HG02642 (cell line): ENCODE measurements at regions not wholly inside any gene's neighbourhood (a gene's known extent, or its start where the extent isn't known, plus 50 kb on each side); places are given as distances from the start of the nearest gene placed in this dataset.

Experiments
- ATAC-seq: cut with Tn5 transposase; IDR thresholded peaks from one replicate; pipeline ENCODE4 v1.9.1; 2021; ENCODE audit warnings: mild to moderate bottlenecking; ENCODE audit not compliant: unreplicated experiment, poor library complexity

DNA sequence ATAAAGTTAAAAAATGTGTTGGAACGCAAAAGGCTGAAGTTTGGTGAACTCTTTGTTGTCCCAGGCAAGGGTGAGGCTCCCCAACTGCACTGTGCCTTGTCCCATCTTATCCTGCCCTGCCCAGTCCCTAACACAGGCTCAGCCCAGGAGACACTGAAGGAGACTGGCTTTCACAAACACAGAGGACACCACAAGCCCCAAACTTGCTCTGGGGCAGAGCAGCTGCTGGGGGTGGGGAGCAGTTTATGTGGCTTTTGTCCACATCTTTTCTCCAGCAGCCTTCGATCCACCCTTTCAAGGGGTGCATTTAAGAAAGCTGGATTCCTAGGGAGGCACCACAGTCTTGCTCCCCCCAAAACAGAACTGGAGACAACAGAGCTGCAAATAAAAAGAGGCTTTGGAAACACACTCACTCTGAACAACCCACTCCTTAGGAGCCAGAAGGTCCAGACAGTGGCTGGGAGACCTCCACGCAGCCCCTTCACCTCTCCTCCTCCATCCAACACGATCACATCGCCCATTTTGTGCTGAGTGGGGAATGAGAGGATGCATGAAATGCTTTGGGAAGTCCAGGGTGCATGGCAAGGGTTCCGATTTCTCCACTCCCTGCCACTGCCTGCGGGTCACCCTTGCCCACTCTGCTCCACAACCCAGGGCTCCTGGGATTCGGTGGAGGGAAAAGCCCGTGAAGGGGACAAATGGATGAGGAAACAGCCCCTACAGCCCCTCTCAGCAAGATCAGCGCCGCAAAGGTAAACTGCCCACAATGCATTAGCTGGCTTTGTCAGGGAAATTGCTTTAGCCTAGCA, 260.5 kb upstream of the TLE3 start:
- no peak for ATAC-seq

DNA sequence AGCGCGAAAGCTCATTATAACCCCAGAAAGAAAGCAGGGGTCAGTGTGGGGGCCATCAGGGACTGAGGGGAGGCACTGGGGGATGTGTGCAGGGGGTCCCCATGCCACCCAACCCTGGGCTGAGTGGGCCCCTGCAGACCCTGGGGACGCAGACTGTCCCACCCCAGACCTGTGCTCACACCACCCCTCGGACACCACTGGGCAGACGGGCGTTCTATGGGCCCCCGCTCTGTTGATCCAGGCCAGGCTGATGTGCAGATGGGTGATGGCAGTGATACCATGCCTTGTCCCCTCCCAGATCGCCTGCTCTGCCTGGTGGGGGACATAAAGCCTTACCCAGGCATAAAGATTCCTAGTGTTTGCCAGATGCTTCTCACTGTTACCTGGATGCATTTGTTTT, 259.7 kb upstream of the TLE3 start:
- no peak for ATAC-seq

DNA sequence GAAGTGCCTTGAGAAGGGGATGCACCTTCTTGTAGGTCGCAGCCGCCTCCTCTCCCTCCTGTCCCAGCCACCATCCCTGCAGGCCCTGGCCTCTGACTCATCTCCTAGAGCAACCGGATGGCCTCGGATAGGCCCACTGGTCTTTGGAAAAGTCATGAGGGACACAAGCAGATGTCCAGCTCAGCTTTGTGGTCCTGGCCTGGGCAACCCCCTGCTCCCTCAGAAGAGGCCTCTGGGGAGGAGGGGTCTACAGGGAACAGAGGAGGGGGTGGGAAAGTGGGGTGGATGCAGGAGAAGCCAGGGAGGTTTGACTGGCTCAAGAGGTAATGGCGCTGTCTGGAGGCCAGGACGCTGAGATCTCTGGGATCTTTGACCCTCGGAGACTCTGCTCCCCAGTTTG, 259.2 kb upstream of the TLE3 start:
- no peak for ATAC-seq

DNA sequence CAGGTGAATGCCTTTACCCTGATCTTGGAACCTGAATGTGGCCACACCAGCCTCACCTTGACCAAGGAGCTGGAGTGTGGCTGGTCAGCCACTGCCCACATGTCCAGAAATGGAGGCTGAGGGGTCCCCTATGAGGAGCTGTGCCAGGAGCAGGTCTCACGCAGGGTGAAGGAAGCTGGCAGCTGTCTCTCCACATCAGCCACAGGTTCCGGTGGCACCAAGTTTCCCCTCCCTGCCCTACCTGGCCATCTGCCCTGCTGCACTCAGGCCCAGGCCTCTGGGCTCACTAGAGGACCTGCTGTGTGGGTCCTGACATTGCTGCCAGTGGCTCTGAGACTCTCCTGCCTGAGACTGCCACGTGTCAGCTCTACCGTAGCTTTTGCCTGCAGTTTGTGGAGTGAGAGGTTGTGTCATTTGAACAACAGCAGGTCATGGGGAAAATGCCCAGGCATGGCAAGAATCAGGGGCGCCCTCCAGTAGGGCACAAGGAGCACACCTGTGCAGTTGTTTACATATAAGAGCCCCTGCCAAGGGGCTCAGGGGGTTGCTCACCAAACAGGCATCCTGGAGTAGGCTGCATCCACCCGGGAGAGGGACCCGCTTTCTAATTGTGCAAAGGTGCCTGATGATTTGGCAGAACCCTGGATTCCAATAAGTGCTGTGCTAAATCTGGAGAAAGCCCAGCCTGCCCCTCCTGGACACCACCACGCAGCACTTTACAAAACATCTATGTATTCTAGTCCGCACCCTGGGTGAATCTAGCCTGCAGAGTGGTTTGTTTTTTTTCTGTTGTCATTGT, 258.5 kb upstream of the TLE3 start:
- ATAC-seq, result no peak

DNA sequence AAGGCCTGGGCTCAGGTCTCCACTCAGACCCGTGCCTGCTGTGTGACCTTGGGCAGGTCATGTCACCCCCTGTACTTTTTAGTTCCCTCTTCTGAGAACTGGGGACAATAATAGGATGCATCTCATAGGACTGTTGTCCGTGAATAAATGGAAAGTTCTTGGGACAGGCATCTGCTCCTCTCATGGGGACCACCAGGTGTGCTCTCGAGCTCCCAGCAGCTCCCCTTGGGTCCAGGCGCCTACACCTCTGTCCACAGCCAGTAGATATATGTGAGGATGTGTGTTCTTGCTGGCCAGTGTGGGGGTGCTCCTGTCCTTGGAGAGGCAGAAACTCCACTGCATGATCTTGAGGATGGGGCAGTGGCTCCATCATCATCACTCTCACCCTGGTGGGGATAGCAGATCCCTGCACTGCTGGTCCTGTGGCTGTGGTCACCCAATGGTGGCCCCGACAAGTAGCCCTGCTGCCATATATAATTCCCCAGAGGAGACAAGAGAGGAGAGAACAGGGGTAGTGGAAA, 257.6 kb upstream of the TLE3 start:
- ATAC-seq, result no peak

DNA sequence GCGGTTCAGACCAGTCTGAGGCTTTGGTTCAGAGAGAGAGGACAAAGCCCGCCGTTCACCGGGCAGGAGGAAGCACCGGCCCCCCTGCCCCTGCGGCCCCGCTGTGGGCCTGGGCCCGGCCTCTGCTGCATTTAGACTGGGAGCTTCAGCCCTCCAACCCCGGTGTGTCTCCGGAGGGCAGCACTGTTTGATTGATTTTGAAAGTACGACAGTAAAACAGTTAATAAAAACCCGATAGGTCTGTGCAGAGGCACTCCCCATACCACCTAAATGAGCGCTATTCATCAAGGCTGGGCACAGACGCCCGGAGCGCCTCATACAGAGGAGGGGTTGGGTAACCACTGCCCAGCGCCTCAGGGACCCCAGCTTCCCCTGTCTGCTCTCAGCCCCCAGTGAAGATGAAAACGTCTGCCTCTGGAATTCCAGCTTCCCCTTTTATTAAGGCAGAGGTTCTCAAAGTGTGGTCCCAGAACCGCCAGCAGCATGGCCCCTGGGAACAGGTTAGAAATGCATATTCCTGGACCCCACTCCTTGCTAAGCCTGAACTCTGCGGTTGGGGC, 256.7 kb upstream of the TLE3 start:
- no peak for ATAC-seq

DNA sequence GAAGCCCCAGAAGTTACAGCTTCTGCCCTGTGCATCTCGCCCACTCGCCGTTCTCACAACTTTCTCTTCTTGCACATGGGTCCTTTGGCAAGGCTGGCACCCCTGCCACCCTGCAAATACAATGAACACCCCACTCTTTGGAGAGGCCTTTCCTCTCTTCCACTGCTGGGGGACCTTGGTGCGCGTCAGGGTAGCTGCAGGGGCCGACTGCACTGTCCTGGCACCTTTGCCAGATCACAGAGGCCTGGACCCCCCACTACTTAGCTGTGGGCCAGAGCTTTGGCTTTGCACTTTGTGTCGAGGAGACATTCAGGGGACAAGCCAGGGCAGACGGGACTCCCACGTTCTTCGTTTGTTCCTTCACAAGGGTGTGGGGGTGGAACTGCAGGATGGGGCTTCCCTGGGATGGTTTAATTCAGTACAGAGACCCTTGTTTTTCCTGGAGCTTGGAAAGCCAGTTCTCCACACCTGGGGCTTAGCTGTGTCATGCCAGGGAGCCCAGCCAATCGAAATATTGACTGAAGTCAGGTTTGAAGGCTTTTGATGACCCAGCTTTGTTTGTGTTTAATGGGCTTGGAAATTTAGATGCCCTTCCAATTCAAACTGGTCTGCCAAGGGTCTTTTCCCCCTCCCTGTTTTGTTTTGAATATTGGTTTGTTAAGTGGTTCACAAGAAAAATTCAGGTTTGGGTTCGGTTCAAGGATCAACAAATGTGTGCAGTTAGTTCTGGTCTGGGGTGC, 256.1 kb upstream of the TLE3 start:
- no peak for ATAC-seq

DNA sequence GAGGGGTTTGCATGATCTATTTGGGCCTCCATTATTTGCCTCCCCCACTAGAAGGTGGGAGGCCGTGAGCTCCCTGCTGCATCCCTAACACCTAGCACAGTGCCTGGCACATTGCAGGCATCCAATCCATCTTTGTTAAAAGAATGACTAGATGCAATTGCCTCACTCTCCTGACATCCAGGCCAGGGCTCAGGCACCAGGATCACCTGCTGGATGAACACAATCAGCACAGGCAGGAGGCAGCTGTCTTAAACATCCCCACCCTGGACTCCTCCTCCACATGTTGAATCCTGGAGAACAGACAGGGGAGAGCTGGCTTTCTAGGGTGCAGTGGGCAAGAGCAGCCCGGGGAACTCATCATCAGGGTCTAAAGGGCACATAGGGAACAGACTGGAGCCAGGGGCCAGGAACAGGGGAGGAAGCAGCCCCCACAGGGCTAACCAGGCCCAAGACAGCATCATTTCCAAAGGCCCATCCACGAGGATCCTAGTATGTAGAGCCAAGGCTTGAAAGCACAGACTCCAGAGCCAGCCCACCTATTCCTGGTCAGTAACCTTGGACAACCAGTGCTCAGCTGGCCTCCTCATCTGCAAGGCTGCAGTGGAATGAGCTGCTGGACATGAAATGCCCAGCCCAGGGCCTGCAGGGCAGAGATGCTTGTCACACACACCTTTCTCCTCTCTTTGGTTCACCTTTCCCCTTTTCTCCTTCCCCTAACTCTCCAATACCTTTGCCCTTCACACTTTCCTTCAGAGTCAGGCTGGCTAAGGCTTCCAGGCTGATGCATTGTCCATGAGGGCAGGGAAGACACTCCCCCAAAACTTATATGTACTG, 254.4 kb upstream of the TLE3 start:
- ATAC-seq, result no peak

DNA sequence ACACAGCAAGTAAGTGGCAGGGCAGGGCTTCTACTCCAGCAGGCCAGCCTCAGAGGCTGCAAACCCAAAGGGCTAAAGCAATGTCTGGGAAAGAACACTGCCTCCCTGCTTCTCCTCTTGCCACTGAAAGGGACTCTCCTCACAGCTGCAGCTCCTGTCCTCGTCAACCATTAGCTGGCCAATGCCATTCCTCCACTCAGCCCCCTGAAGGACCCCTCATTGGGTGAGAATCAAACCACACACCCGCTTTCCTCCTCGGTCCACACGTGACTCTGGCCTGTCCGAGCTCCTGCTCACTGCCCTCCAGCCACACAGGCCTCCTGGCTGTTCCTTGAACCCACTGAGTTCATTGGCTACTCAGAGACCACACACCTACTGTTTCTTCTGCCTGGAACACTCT, 253.7 kb upstream of the TLE3 start:
- ATAC-seq, result no peak

DNA sequence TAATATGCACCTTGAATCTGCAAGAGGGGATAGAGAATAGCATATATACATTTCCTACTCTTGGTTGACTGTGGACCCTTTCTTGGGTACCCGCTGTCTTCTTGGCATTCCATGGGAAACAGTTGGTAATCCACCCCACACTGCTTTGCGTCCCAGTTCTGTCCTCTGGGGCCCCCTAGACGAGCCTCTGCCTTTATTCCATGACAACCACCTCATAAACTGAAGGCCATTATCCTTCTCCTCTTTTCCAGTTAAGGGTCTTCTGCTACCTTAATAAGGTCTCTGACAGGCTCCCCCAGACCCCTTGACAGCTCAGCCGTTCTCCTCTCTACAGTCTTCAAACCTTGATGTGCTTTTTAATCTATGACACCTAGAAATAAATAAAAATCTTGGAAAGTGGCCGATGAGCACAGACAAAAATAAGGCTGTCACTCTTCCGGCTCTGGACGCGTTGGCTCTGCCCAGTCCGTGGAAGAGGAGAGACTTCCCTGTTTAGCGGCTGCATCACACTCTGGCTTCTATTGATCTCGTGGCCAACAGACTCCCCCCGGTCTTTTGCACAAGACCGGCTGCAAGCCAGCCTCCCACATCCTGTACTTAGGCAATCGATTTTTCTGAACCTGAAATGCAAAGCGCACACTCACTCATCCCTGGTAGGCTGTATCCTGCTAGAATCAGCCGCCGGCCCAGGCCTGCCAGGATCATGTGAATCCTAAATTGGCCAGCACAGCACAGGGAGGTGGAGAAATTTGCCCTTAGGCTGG, 251.0 kb upstream of the TLE3 start:
- ATAC-seq, result no peak

DNA sequence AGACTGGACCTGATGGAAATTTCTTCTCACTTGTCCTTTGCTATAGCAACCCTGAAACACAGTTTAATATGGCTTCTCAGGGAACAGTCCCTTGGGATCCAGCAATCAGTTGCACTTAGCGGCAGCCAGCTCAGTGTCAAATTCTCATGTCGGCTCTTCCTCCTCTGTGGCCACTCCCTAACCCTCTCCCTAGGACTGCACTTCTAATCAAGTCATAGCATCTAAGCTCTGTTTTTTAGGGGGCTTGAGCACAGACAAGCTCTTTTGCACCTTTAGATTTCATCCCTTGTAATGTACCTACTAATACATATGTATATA, 250.5 kb upstream of the TLE3 start:
- no peak for ATAC-seq

DNA sequence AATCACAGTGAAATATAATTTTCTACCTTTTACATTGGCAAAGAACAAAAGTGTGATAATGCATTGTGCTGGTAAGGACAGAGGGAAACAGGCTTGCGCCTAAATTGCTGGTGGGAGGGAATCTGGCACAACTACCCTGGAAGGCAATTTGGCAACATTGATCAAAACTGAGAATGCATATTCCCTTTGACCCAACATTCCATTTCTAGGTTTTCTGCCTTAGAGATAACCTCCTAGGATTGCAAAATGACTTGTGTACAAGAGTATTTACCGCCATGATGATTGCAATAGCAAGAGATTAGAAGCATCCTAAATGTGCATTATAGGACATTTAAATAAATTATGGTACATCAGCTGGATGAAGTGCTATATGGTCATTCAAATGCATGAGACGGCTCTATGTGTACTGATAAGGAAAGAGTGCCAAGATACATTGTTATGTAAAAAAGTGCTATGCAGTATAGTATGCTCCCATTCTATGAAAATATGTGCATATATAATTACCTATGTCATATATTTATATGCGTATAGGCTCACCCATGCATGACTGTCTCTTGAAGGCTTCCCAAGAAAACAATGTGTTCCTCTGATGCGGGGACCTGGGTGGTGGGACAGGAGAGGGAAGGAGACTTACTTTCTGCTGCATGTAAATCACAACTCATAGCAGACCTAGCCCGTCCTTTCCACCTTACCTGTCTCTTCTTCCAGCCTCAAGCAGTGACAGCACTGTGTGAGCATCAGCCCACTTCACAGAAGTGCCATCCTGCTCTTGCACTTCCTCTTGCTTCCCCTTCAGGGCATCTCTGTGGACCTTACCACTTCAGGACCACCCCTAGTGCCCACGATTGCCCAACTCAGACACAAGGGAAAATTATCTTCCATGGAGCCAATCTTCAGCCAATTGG, 249.9 kb upstream of the TLE3 start:
- ATAC-seq, result no peak

DNA sequence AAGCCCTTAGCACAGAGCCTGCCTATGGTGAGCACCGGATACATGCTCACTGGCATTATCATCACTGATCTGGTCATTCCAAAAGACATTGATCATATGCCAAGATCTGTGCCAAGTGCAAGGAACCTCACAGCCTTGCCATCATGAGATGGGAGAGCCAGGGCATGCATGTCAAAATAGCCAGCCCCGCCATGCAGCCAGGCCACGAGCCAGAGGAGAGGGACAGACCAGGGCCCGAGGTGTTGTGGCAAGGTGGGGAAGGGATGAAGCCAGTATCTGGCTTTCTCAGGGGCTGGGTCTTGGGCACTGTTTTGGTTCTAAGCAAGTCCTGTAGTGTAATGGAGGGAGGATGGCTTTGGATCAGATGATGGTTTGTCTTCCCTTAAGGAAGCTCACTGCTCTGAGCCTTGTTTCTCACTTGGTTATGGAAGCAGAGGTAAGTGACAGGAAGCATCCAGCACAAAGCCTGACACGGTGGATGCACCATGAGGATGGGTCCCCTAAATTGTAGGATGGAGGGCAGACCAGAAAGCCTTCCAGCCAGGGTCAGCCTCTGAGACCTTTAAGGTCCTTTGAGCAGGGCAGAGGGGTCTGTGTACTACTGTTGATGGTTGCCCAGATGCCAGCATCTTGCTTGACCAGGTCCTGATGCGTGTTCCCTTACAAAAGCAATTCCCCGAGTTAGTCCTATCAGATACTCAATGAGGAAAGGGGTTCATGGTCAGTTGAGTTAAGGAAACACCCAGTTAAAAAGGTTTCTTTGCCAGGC, 247.7 kb upstream of the TLE3 start:
- no peak for ATAC-seq

DNA sequence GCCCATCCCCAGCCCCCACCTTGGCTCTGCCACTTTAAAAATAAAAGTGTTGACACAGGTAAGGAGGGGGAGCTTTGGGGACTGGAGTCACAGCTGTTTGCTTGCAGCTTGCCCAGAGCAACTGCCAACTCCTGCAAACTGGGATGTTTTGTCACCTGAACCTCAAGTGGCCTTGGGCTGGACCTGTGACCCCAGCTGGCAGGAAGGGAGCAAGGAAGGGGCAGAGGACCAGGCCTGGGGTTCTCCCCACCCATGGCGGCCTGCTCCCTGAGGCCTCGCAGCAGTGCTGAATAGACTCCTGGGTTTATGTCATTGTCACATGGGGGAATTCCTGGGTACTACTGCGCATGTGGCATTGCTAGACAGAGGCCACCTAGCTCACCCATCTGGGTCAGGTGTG, 246.9 kb upstream of the TLE3 start:
- ATAC-seq, result no peak

DNA sequence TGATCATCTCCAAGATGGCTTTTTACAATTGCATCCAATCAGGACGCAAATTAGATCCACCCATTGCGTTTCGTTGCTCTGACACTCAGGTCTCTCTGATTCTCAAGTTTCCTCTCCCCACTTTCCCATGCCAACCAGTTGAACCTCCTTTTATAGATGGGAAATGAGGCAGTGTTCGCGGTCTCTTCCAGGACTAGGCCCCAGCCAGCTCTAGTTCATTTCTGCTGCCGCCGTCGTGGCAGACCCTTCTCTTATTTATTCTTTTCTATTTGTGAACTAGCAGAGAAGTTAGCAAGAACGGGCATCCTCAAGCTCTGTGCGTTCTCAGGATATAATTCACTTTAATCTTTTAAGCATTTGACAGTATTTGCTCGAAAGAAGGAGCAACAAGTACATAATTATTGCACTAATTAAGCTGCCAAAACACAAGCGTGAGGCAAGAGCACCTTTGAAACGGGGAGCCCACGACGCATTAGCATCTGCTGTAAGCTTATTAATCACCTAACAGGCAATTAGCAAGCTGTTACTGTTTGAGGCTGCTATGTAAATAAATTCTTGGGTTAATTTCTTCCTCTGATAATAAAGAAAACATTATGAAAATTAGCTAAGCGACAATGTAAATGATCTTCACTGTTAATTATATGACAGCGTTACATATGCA, 246.4 kb upstream of the TLE3 start:
- no peak for ATAC-seq

DNA sequence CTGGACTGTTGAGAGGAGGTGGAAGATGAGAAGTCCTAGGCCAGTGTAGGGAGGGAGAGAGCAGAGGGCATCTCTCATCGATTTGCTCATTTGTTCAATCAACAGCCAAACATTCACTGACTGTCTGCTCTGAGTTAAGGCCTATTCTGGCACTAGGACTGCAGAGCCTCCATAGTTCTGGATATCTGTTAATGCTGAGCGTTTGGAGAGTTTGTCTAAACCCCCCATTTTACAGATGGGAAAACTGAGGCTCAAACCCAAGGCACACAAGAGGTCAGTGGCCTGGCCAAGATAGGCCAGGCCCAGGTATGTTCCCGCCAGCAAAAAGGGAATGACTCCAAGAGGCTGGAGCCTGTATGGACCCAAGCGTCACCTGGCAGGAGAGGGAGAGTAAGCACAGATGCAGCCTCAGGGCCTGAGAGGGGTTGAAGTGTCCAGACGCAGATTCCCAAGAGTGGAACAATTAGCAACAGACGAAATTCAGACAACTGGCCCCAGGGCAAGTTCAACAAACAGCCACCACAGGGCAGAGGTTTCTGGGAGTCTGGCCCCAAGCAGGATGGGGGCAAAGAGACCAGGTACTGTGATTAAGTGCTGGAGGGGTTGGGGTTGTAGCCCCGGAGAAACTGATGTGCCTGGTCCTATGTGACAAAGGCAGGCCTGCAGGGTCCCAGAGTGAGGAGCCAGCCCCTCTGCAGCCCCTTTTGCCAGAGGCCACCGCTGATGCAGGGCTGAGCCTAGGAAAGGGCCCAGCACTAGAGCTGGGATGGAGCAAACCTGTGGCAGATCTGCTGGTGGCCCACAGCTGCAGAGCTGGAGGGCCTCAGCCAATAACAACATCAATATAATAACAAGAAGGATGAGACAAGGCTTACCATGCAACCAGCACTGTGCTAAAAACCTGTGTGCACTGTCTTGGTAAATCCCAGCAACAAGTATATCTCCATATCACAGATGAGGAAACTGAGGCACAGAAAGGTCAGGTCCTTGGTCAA, 245.1 kb upstream of the TLE3 start:
- ATAC-seq, result no peak
